Central memory CD8-positive, alpha-beta T cell (primary cell): ENCODE measurements at regions not wholly inside any gene's neighbourhood (a gene's known extent, or its start where the extent isn't known, plus 50 kb on each side); places are given as distances from the start of the nearest gene placed in this dataset.

Experiments used
- ATAC-seq: fragments of 150-1000 bp; cut with Tn5 transposase; replicated peaks from 2 replicates; pipeline ENCODE4 v1.10.0; 2022; ENCODE audit warnings: mild to moderate bottlenecking, moderate FRiP score, moderate number of reproducible peaks; ENCODE audit not compliant: poor library complexity, severe bottlenecking; ENCODE audit errors: extremely low read depth
- DNase-seq, 2 donors: peaks; one replicate each; pipeline ENCODE4 v3.0.0; 2021; ENCODE audit warnings: low spot score in 2 of 2
- H3K27ac Mint-ChIP-seq: one replicate; pipeline ENCODE4 v1.8.0; 2022; ENCODE audit warnings: low read depth, mild to moderate bottlenecking, moderate library complexity, mixed read lengths
- H3K27me3 Mint-ChIP-seq: one replicate; pipeline ENCODE4 v1.8.0; 2022; ENCODE audit warnings: mixed read lengths
- H3K36me3 Mint-ChIP-seq: one replicate; pipeline ENCODE4 v1.8.0; 2022; ENCODE audit warnings: mild to moderate bottlenecking, moderate library complexity, mixed read lengths; ENCODE audit not compliant: insufficient read depth
- H3K4me1 Mint-ChIP-seq: one replicate; pipeline ENCODE4 v1.8.0; 2022; ENCODE audit warnings: mixed read lengths
- H3K4me3 Mint-ChIP-seq: one replicate; pipeline ENCODE4 v1.8.0; 2022; ENCODE audit warnings: mild to moderate bottlenecking, moderate library complexity, mixed read lengths
- H3K9me3 Mint-ChIP-seq: one replicate; pipeline ENCODE4 v1.8.0; 2022; ENCODE audit warnings: mixed read lengths

DNA sequence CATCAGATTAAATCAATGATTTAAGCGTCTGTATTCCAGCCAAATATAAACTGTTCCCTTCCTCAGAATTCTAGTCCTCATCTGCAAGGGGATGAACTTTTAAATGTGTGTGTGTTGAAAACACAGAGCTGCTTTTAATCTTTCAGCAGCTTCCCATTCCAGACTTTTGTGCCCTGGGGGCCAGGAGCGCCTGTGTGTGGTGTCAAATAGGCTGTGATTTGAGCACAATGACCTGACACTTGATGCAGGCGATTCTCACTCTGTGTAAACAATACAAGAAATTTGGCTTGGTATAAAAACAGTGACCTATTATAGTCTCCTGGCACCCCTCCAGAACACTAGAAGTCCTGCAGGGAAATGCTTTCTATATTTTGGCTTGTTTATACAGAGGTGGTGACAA is 274.6 kb upstream of the ROPN1 start:
- no peak for ATAC-seq
- Mint-ChIP-seq H3K9me3 (no peaks in the 10 kb centered on the region), H3K27me3 (no peaks in the 10 kb centered on the region), H3K4me1 (no peaks in the 10 kb centered on the region), H3K27ac (no peak overlapping the region), H3K4me3 (no peak overlapping the region), H3K36me3 (no peaks in the 10 kb centered on the region)
- DNase-seq: no peak

DNA sequence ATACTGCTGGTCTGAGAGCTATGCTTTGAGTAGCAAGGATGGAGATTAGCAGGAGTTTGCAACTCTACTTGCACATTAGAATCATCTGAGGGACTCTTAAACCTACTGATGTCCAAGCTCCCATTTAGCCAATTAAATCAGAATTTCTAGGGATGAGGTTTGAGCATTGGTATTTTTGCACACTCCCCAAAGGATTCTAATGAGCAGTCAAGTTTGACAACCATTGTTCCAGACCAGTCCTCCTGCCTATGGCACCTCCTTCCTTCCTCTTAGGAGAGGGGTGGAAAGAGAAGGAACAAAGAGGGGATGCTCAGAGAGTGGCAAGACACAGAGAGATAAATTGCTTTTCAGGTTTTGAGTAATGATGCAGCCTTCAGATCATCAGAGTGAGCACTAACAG is 275.5 kb upstream of the ROPN1 start:
- H3K27ac Mint-ChIP-seq: no peak overlapping the region
- no peak for DNase-seq
- no peaks in the 10 kb centered on the region for H3K36me3 Mint-ChIP-seq
- no peaks in the 10 kb centered on the region for H3K27me3 Mint-ChIP-seq
- ATAC-seq: no peak
- no peaks in the 10 kb centered on the region for H3K9me3 Mint-ChIP-seq
- H3K4me1 Mint-ChIP-seq: no peaks in the 10 kb centered on the region
- no peak overlapping the region for H3K4me3 Mint-ChIP-seq

DNA sequence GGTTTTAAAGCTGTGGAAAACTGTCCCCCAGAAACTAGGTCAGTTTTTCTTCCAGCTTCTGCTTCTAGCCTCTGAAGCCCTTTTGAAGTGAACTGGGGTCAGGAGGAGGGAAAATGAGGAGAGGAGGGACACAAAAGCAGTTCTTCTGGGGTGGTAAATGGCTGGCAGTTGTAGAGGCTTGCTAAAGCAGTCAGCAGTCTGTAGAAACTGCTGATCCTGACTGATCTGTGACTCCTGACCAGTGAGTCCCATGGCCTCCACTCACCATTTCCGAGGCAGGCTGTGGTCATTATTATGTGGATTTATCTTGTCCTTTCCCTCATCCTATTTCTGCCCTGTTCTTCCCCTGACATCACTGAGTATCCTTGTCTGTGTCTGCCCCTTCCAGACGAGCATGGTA is 276.4 kb upstream of the ROPN1 start:
- no peak overlapping the region for H3K27ac Mint-ChIP-seq
- H3K27me3 Mint-ChIP-seq: no peaks in the 10 kb centered on the region

DNA sequence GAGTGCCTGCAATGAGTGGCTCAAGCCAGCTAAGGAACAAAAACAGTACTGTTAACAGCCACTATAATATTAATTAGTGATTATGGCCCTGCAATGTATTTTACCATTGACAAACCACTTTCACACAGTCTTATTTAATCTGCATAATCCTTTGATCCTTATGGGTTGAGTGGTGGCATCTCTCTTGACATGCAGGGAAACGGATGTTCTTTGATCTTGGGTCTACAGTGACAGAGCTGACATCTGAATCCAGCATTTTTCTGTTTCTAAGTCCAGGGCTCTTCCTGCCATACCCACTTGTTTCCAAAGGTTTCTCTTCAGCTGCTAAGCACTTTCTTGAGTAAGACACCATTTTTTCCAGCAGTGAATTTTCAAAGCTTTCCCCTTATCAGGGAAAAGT is 277.7 kb upstream of the ROPN1 start:
- Mint-ChIP-seq H3K4me3 (no peak overlapping the region), H3K27me3 (no peaks in the 10 kb centered on the region), H3K9me3 (no peaks in the 10 kb centered on the region), H3K36me3 (no peaks in the 10 kb centered on the region), H3K27ac (no peak overlapping the region), H3K4me1 (no peaks in the 10 kb centered on the region)
- ATAC-seq (no peak), DNase-seq (no peak)

More for the DNA sequence above, 276.4 kb upstream of the ROPN1 start:
- Mint-ChIP-seq H3K9me3 (no peaks in the 10 kb centered on the region), H3K4me3 (no peak overlapping the region), H3K36me3 (no peaks in the 10 kb centered on the region), H3K4me1 (no peaks in the 10 kb centered on the region)
- DNase-seq (no peak), ATAC-seq (no peak)

DNA sequence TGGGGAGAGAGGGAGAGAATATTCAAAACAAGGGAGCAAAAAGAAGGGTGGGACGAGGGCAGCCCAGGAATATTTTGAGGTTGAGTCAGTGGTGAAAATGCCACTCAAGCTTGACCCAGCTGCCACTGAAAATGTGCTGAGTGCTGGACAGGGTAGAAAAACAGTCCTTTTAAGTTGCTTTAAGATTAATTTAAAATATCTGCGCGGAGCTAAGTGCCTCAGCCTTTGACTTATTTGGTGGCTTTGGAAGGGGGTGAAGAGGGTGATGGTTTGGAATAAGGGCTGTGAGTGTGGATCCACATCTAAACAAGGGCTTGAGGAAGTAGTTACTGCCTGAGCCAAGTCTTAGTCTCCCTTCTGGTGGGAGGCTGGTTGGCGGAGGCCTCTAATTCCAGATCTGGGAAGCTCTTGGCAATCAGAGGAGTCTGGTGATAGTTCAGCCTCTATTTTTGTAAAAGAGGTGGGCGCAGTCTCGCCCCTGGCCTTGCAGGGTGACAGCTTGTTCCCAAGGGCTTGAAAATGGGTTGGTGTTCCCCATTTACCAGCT is 280.8 kb upstream of the ROPN1 start:
- ATAC-seq (no peak), DNase-seq (no peak)
- Mint-ChIP-seq H3K4me3 (no peak overlapping the region), H3K9me3 (no peaks in the 10 kb centered on the region), H3K27ac (no peak overlapping the region), H3K36me3 (no peaks in the 10 kb centered on the region), H3K4me1 (no peaks in the 10 kb centered on the region), H3K27me3 (peaks cover 9% of the 10 kb centered on the region)

DNA sequence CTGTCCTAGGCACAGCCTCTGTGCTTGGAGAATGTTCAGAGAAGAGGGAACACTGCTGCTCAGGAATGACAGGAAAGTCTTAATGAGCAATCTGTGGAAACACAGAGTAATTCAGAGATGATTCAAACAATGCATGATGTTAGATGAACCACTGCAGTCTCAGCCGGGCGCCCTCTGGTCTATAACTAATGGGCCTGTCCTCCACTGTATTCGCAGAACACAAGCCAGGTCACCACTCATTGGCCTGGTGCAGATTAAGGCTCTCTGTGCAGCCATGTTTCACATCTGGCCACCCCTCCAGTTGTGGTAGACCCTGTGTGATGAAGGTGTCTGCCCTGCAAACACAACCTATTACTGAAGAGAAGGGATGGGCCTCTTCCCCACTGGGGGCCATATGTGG is 281.7 kb upstream of the ROPN1 start:
- no peaks in the 10 kb centered on the region for H3K9me3 Mint-ChIP-seq
- no peak overlapping the region for H3K27ac Mint-ChIP-seq
- no peak overlapping the region for H3K4me3 Mint-ChIP-seq
- DNase-seq (no peak), ATAC-seq (no peak)
- no peaks in the 10 kb centered on the region for H3K36me3 Mint-ChIP-seq
- H3K27me3 Mint-ChIP-seq: peaks cover 9% of the 10 kb centered on the region
- H3K4me1 Mint-ChIP-seq: no peaks in the 10 kb centered on the region

DNA sequence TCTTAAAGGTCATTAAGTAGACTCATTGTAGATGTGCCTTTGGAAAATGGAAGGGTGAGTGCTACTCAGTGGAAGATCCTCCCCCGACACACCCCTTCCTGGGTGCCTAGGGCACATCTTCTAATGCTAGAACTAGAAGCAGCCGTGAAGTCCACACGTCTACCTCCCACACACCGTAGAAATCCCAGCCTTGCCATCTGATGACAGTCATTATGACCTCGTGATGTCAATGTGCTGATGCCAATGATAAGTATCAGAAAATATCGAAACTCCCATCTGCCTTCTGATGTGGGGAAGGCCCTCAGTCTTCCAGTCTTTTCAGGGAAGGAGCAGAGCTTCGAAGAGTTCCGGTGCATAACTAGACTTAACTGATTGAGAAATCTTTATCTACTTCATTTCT is 282.1 kb upstream of the ROPN1 start:
- H3K4me3 Mint-ChIP-seq: no peak overlapping the region
- no peak overlapping the region for H3K27ac Mint-ChIP-seq

DNA sequence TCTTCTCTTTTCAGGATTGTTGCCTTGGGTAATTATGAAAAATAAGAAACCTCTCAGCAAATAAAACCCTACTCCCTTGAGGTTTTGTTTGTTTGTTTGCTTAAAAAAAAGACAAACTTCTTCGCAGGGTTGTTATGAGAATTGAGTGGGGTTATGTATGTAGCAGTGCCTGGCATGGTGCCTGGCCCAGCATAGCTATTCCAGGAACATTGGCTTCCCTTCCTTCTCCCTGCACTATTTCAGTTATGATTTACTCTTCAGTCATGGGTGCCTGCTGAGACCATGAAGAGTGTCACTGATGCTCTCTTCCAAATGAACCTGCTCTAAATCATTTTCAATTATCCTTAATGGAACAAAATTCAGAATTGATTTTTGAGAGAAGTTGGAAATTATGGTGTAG is 283.5 kb upstream of the ROPN1 start:
- H3K27ac Mint-ChIP-seq: no peak overlapping the region
- no peak for ATAC-seq
- H3K4me3 Mint-ChIP-seq: no peak overlapping the region
- no peaks in the 10 kb centered on the region for H3K9me3 Mint-ChIP-seq
- no peaks in the 10 kb centered on the region for H3K36me3 Mint-ChIP-seq
- H3K4me1 Mint-ChIP-seq: no peaks in the 10 kb centered on the region
- DNase-seq: no peak
- H3K27me3 Mint-ChIP-seq: peaks cover 21% of the 10 kb centered on the region

More for the DNA sequence above, 282.1 kb upstream of the ROPN1 start:
- H3K27me3 Mint-ChIP-seq: peaks cover 9% of the 10 kb centered on the region
- no peaks in the 10 kb centered on the region for H3K36me3 Mint-ChIP-seq
- ATAC-seq (no peak), DNase-seq (no peak)
- no peaks in the 10 kb centered on the region for H3K4me1 Mint-ChIP-seq
- H3K9me3 Mint-ChIP-seq: no peaks in the 10 kb centered on the region

DNA sequence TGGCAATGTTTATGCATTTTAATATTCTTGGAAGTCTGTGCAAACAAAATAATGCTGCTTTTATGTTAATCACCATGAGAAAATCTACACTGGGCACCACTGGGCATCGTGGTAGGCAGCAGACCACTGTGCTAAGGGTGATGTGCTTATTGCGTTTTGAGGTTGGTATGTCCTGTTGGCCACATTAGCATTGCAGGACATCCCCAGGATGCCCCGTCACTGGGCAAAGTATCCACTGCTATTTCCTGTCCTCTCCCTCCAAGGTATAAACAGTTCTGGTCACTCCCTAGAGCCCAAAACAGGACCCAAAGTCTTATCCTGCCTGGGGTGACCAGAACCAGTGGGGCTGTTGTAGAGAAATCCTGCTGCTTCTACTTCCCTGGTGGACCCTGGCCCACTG is 284.2 kb upstream of the ROPN1 start:
- Mint-ChIP-seq H3K4me3 (no peak overlapping the region), H3K36me3 (no peaks in the 10 kb centered on the region), H3K4me1 (no peaks in the 10 kb centered on the region), H3K27me3 (peaks cover 21% of the 10 kb centered on the region), H3K9me3 (no peaks in the 10 kb centered on the region), H3K27ac (no peak overlapping the region)
- no peak for ATAC-seq
- no peak for DNase-seq

DNA sequence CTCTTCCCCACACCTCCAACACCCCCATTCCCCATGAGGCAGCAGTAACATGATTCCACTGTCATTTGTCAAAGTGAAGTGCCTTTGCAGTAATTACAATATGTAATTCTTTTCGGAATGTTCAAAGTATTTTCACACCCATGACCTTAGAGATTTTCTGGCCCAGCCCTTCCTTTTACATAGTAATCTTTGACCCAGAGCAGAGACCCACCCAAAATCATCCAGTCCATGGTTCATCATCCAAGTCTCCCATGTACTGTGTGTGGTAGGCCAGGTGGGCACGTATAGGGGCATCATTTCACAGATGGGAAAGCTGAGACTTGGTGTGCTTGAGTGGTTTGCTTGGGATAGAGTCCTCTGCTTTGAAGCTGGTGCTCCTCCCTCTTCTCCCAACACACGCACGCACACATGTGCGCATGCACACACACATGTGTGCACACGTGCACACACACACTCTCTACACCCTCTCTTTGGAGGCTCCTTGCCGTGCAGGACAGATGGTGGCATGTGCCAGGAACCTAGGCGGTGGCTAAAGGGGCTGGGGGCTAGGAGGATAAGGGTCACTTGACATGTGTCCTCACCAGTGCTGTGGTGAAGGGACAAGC is 284.7 kb upstream of the ROPN1 start:
- H3K4me1 Mint-ChIP-seq: no peaks in the 10 kb centered on the region
- H3K9me3 Mint-ChIP-seq: no peaks in the 10 kb centered on the region
- H3K27me3 Mint-ChIP-seq: peaks cover 24% of the 10 kb centered on the region
- no peak overlapping the region for H3K27ac Mint-ChIP-seq
- no peaks in the 10 kb centered on the region for H3K36me3 Mint-ChIP-seq
- ATAC-seq (no peak), DNase-seq (no peak)
- no peak overlapping the region for H3K4me3 Mint-ChIP-seq

DNA sequence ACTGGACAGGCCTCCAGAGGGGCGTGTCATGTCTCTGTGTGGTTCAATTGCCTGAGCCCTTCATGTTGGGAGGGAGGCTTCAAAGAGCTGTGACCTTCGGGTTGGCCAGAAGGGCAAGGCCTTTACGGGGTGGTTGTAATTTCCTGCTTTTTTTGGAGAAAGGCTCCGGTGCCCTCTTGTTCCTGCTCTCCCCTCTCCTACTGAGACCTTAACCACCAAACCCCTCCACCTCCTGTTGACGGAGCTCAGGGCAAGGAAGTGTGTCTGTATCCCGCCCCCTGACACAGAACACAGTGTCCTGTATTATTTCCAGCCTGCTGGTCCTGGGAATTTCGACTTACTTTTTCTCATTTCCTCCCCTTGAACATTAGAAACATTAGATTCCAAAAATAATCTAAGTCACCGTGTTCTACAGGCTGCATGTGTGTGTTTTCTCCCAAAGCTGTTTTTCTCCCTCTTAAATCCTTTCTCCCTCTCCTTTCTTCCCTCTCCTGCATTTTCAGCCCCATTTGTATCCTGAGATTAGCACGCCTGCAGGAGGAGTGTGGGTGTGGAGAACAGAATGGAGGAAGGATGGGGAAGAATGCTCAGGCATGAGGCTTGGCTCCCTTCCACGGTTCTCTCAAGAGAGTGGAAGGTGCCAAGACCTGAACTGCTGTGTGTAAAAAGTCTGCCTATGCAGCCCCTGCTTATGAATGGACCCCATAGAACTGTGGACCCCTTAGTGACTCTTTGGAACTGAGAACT is 285.4 kb upstream of the ROPN1 start:
- H3K4me3 Mint-ChIP-seq: no peak overlapping the region
- ATAC-seq: no peak
- H3K4me1 Mint-ChIP-seq: no peaks in the 10 kb centered on the region
- no peak overlapping the region for H3K27ac Mint-ChIP-seq
- H3K27me3 Mint-ChIP-seq: peaks cover 28% of the 10 kb centered on the region
- H3K36me3 Mint-ChIP-seq: no peaks in the 10 kb centered on the region
- DNase-seq: no peak
- H3K9me3 Mint-ChIP-seq: no peaks in the 10 kb centered on the region

DNA sequence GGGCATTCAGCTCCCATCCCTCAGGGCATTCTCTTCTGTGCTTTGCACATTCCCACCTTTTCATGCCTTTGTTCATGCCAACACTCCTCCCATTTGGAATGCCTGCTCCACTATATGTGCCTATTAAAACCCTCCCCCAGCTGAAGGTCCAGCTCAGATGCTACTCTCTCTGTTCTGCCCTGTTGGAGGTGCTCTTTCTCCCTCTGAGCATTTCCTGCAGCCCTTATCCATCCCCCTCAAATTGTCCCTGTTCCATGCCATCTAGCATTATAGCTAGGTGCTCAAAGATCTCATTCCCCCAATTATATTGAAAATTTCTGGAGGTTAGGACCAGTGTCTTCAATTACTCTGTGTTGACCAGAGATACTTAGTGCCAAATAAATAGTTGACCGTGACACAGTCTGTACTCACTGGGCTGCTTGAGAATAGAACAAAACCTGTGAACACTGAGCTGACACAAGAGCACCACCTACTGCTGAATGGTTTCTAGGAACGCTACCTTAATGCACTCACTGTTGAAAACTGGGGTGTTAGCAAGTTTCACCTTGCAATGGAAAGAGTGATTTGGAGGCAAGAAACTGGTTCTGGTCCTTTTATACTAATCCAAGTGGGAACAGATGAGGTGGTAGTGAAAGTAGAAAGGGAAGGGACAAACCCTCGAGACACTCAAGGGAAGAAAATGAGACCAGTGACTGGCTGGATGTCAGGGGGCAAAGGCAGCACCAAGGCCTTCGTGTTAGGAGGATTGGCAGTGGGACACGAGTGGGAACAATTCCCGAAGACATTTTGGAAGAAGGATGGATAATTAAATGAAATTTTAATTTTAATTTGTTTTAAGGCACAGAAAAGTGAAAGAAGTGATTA is 289.8 kb upstream of the ROPN1 start:
- ATAC-seq: no peak
- no peak for DNase-seq
- Mint-ChIP-seq H3K27ac (no peak overlapping the region), H3K4me3 (no peak overlapping the region), H3K9me3 (no peaks in the 10 kb centered on the region), H3K4me1 (no peaks in the 10 kb centered on the region), H3K27me3 (peaks cover 43% of the 10 kb centered on the region), H3K36me3 (no peaks in the 10 kb centered on the region)
